ENCODE measurements at regions not wholly inside any gene's neighbourhood (a gene's known extent, or its start where the extent isn't known, plus 50 kb on each side); places are given as distances from the start of the nearest gene placed in this dataset.

- no peaks in the 10 kb centered on the region for H4K20me1 ChIP-seq (ENCODE audit: insufficient read depth, low read length)
- no peaks in the 10 kb centered on the region for H3K79me2 ChIP-seq (ENCODE audit: insufficient read depth, low read length)
- no peak overlapping the region for H3K9ac ChIP-seq (ENCODE audit: insufficient read depth, low read depth, low read length)
- whole genome bisulfite sequencing (ENCODE audit: low lambda C conversion rate) = 0% methylated on average over 2 of the region's 2 CpGs
- POLR2A ChIA-PET = no interaction called here
- ATAC-seq = no peak
- H3K4me1 ChIP-seq (ENCODE audit: insufficient read depth, low read length) = no peaks in the 10 kb centered on the region
- no peak overlapping the region for H3K27ac ChIP-seq (ENCODE audit: extremely low read length, insufficient read depth, low read length)
- TF ChIP-seq MTA3 (CRISPR knock-in tag; IDR thresholded peaks at IDR 0.05) = no peak
- TF ChIP-seq ZNF24 (IDR thresholded peaks at IDR 0.05) = no peak
- no peak for TF ChIP-seq IKZF1 (IDR thresholded peaks at IDR 0.05)
- TF ChIP-seq, protein P1, sequence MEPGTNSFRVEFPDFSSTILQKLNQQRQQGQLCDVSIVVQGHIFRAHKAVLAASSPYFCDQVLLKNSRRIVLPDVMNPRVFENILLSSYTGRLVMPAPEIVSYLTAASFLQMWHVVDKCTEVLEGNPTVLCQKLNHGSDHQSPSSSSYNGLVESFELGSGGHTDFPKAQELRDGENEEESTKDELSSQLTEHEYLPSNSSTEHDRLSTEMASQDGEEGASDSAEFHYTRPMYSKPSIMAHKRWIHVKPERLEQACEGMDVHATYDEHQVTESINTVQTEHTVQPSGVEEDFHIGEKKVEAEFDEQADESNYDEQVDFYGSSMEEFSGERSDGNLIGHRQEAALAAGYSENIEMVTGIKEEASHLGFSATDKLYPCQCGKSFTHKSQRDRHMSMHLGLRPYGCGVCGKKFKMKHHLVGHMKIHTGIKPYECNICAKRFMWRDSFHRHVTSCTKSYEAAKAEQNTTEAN (CRISPR knock-in tag; conservative IDR thresholded peaks at IDR 0.05) = no peak
- no peak for TF ChIP-seq PRDM15 (CRISPR knock-in tag; IDR thresholded peaks at IDR 0.05)
- no peak for TF ChIP-seq ZNF609 (CRISPR knock-in tag; IDR thresholded peaks at IDR 0.05; ENCODE audit: borderline replicate concordance)
- TF ChIP-seq SATB2 (CRISPR knock-in tag; IDR thresholded peaks at IDR 0.05) = no peak
- in situ Hi-C loops (cut with HindIII; ENCODE audit: extremely low pct_ligation_motif_present, low pct_unique_long_range_greater_than_20kb) (no loop called here), intact Hi-C loops (cut with micrococcal nuclease; ENCODE audit: unreplicated experiment) (no loop called here)
- H3K27me3 ChIP-seq (ENCODE audit: control insufficient read depth in 1 of 2, insufficient read depth in 2 of 2, low read length in 2 of 2) = no peaks in the 10 kb centered on the region
- H3K36me3 ChIP-seq (replicated peaks in 1 of 2; ENCODE audit: control insufficient read depth in 1 of 2, insufficient read depth in 2 of 2, low read length in 2 of 2) = no peaks in the 10 kb centered on the region
- H3K4me3 ChIP-seq (replicated peaks in 1 of 3; ENCODE audit: insufficient read depth in 1 of 3, low read depth in 2 of 3, low read length in 3 of 3) = no peak overlapping the region
- no peak for DNase-seq (ENCODE audit: low spot score)
- no TSS peak for BruUV-seq (replicated peaks)
- H3K9me3 ChIP-seq (ENCODE audit: low read length) = no peaks in the 10 kb centered on the region
- no peak for FAIRE-seq
- no peak overlapping the region for H3K4me2 ChIP-seq (ENCODE audit: low read depth, low read length)
- H2AFZ ChIP-seq (ENCODE audit: low read length) = no peak overlapping the region
- CTCF ChIA-PET (ENCODE audit: low intra/inter-chr PET ratio, low total read pairs) = no interaction called here
Observed at GRCh38 chr13:87444135-87444534, 227.0 kb upstream of the SLITRK5 start.

Measured in HepG2 (cell line).